H1 (cell line): ENCODE measurements at regions not wholly inside any gene's neighbourhood (a gene's known extent, or its start where the extent isn't known, plus 50 kb on each side); places are given as distances from the start of the nearest gene placed in this dataset.

ENCODE experiments used
- CTCF ChIA-PET: fragments of 300-600 bp; sonication (Branson Sonifier 250); formaldehyde crosslinking; loops from one replicate; lab custom pipeline; 2021; ENCODE audit not compliant: partially characterized antibody; lab: Charles Lee
- POLR2A ChIA-PET: fragments of 300-600 bp; sonication (Branson Sonifier 250); formaldehyde crosslinking; loops from one replicate; lab custom pipeline; 2021; ENCODE audit warnings: inconsistent platforms; ENCODE audit not compliant: partially characterized antibody; lab: Charles Lee
- DNase-seq, 2 experiments: peaks; one replicate each; pipeline versions ENCODE4 v3.0.0 to v3.0.0-alpha.2; 2010 to 2022; ENCODE audit warnings: low spot score in 2 of 2, low read depth in 1 of 2, mixed read lengths in 1 of 2
- FAIRE-seq: peaks from 2 replicates; lab custom pipeline; 2011; peaks lifted over from hg19 to GRCh38; lab: Jason Lieb, UNC
- H2AFZ ChIP-seq: 2 replicates; pipeline ENCODE4 v1.8.1; 2012; ENCODE audit warnings: low read length, inconsistent platforms
- H2AK5ac ChIP-seq: 2 replicates; pipeline ENCODE4 v1.6.1; 2013; ENCODE audit warnings: low read depth, low read length
- H2BK120ac ChIP-seq: replicated peaks from 2 replicates; pipeline ENCODE3; 2013; ENCODE audit warnings: low read depth, low read length, inconsistent platforms
- H2BK12ac ChIP-seq: 2 replicates; pipeline ENCODE4 v1.6.1; 2013; ENCODE audit warnings: low read depth, low read length
- H2BK15ac ChIP-seq: 2 replicates; pipeline ENCODE4 v1.6.1; 2013; ENCODE audit warnings: low read length
- H2BK20ac ChIP-seq: 2 replicates; pipeline ENCODE4 v1.6.1; 2013; ENCODE audit warnings: low read length
- H2BK5ac ChIP-seq: 2 replicates; pipeline ENCODE4 v1.6.1; 2013; ENCODE audit warnings: low read depth, low read length
- H3K14ac ChIP-seq: 2 replicates; pipeline ENCODE4 v1.6.1; 2013; ENCODE audit warnings: inconsistent platforms; ENCODE audit not compliant: insufficient read length
- H3K18ac ChIP-seq: 2 replicates; pipeline ENCODE4 v1.6.1; 2013; ENCODE audit warnings: low read length; ENCODE audit errors: extremely low read depth
- H3K23ac ChIP-seq: 2 replicates; pipeline ENCODE4 v1.6.1; 2013; ENCODE audit warnings: inconsistent platforms; ENCODE audit not compliant: insufficient read length
- H3K23me2 ChIP-seq: 2 replicates; pipeline ENCODE4 v1.6.1; 2013; ENCODE audit warnings: low read depth, low read length
- H3K27ac ChIP-seq: 2 replicates; pipeline ENCODE4 v1.6.1; 2011; ENCODE audit warnings: low read depth, low read length, inconsistent platforms
- H3K27me3 ChIP-seq, 4 experiments: replicated peaks in 1 of 4; 1 replicate in 1 of 4; 2 replicates in 3 of 4; pipeline versions ENCODE4 v1.6.1 to v1.8.1; 2011 to 2013; ENCODE audit warnings: low read length in 3 of 4, mild to moderate bottlenecking in 3 of 4, inconsistent platforms in 2 of 4, mixed read lengths in 2 of 4, moderate library complexity in 1 of 4; ENCODE audit not compliant: control insufficient read depth in 3 of 4, insufficient read depth in 3 of 4; ENCODE audit errors: extremely low read depth in 1 of 4
- H3K36me3 ChIP-seq, 4 experiments: 2 replicates each; pipeline versions ENCODE4 v1.6.1 to v1.8.1; 2011 to 2013; ENCODE audit warnings: mild to moderate bottlenecking in 4 of 4, low read length in 3 of 4, moderate library complexity in 2 of 4, control low read depth in 1 of 4, inconsistent platforms in 1 of 4; ENCODE audit not compliant: insufficient read depth in 4 of 4, control insufficient read depth in 2 of 4
- H3K4ac ChIP-seq: replicated peaks from 2 replicates; pipeline ENCODE3; 2013; ENCODE audit warnings: low read length, low read depth, mixed read lengths, inconsistent platforms; ENCODE audit not compliant: insufficient read length
- H3K4me1 ChIP-seq, 4 experiments: replicated peaks in 1 of 4; 1 replicate in 1 of 4; 2 replicates in 3 of 4; pipeline versions ENCODE4 v1.6.1 to v1.8.1; 2011 to 2013; ENCODE audit warnings: low read length in 3 of 4, inconsistent platforms in 2 of 4, mixed read lengths in 1 of 4; ENCODE audit not compliant: insufficient read depth in 4 of 4, control insufficient read depth in 3 of 4
- H3K4me2 ChIP-seq, 2 experiments: 2 replicates each; pipeline versions ENCODE4 v1.6.1 to v1.8.1; 2011 to 2013; ENCODE audit warnings: low read depth in 2 of 2, low read length in 2 of 2, control low read depth in 1 of 2, inconsistent platforms in 1 of 2, mild to moderate bottlenecking in 1 of 2; ENCODE audit not compliant: insufficient read depth in 1 of 2
- H3K4me3 ChIP-seq, 4 experiments: fragments of 200-600, 300-600 bp in 1 of 4; sonication (generic), shearing (Covaris generic), sonication (Bioruptor Twin) in 1 of 4; 2 replicates each; pipeline versions ENCODE4 v1.5.1 to v1.8.1; 2011 to 2016; ENCODE audit warnings: low read length in 4 of 4, low read depth in 3 of 4, control low read depth in 2 of 4, inconsistent platforms in 2 of 4, mild to moderate bottlenecking in 2 of 4, mixed read lengths in 1 of 4, moderate library complexity in 1 of 4; ENCODE audit not compliant: insufficient read depth in 2 of 4; ENCODE audit errors: extremely low read depth in 1 of 4
- H3K56ac ChIP-seq: replicated peaks from 2 replicates; pipeline ENCODE3; 2013; ENCODE audit warnings: low read depth, mild to moderate bottlenecking, mixed read lengths, low read length, inconsistent platforms; ENCODE audit not compliant: insufficient read length
- H3K79me1 ChIP-seq: 2 replicates; pipeline ENCODE4 v1.6.1; 2013; ENCODE audit warnings: low read depth, low read length, control low read depth
- H3K79me2 ChIP-seq, 2 experiments: 2 replicates each; pipeline versions ENCODE4 v1.6.1 to v1.8.1; 2012 to 2013; ENCODE audit warnings: low read length in 2 of 2, mild to moderate bottlenecking in 2 of 2, inconsistent platforms in 1 of 2; ENCODE audit not compliant: insufficient read depth in 2 of 2, control insufficient read depth in 1 of 2
- H3K9ac ChIP-seq, 4 experiments: replicated peaks in 1 of 4; 1 replicate in 1 of 4; 2 replicates in 3 of 4; pipeline versions ENCODE4 v1.6.1 to v1.8.1; 2011 to 2013; ENCODE audit warnings: low read depth in 3 of 4, low read length in 3 of 4, control low read depth in 2 of 4, mild to moderate bottlenecking in 2 of 4, moderate library complexity in 2 of 4, inconsistent platforms in 1 of 4; ENCODE audit errors: extremely low read depth in 1 of 4
- H3K9me3 ChIP-seq, 2 experiments: 2 replicates each; pipeline versions ENCODE4 v1.6.1 to v1.8.1; 2012 to 2013; ENCODE audit warnings: mild to moderate bottlenecking in 2 of 2, moderate library complexity in 2 of 2, control low read depth in 1 of 2, inconsistent platforms in 1 of 2, low read depth in 1 of 2, low read length in 1 of 2, mixed read lengths in 1 of 2; ENCODE audit not compliant: insufficient read depth in 2 of 2
- H4K20me1 ChIP-seq, 2 experiments: replicated peaks in 1 of 2; 2 replicates each; pipeline versions ENCODE3 to v1.8.1; 2011 to 2013; ENCODE audit warnings: inconsistent platforms in 2 of 2, low read length in 2 of 2, mild to moderate bottlenecking in 1 of 2; ENCODE audit not compliant: insufficient read depth in 2 of 2, control insufficient read depth in 1 of 2
- H4K5ac ChIP-seq: 2 replicates; pipeline ENCODE4 v1.6.1; 2013; ENCODE audit warnings: low read length, low read depth, mixed read lengths, inconsistent platforms; ENCODE audit not compliant: insufficient read length
- H4K8ac ChIP-seq: 2 replicates; pipeline ENCODE4 v1.8.0; 2013; ENCODE audit warnings: mild to moderate bottlenecking, moderate library complexity, low read length, inconsistent platforms; ENCODE audit not compliant: insufficient read depth; ENCODE audit errors: extremely low read depth
- H4K91ac ChIP-seq: replicated peaks from 2 replicates; pipeline ENCODE3; 2013; ENCODE audit warnings: low read length, mixed read lengths, inconsistent platforms; ENCODE audit not compliant: insufficient read length
- CTCF ChIP-seq, 3 experiments: IDR thresholded peaks; 1 replicate in 2 of 3; 2 replicates in 1 of 3; pipeline versions ENCODE4 v1.5.1 to v1.6.1; 2011; ENCODE audit warnings: low read length in 3 of 3, mild to moderate bottlenecking in 3 of 3, inconsistent platforms in 2 of 3, low read depth in 1 of 3, moderate library complexity in 1 of 3; ENCODE audit not compliant: insufficient read depth in 1 of 3; ENCODE audit errors: control extremely low read depth in 1 of 3
- SRF ChIP-seq: IDR thresholded peaks from 2 replicates; pipeline ENCODE4 v1.6.1; 2011; ENCODE audit warnings: mild to moderate bottlenecking, low read depth, low read length, moderate library complexity

- Histone ChIP-seq H3K27me3 (no peaks in the 10 kb centered on the region), H3K9me3 (no peaks in the 10 kb centered on the region), H3K27ac (no peak overlapping the region), H2BK15ac (no peak overlapping the region), H3K4me2 (no peak overlapping the region), H4K91ac (no peak overlapping the region), H2BK20ac (no peak overlapping the region), H3K4me1 (no peaks in the 10 kb centered on the region), H4K20me1 (no peaks in the 10 kb centered on the region), H3K23ac (no peak overlapping the region), H2BK12ac (no peak overlapping the region), H3K14ac (no peak overlapping the region), H3K4me3 (no peak overlapping the region), H4K5ac (no peak overlapping the region), H3K56ac (no peak overlapping the region), H4K8ac (no peak overlapping the region), H2AFZ (peak overlapping the region; percentile 34; the same call in 1 of the 2 replicates), H3K9ac (no peak overlapping the region), H3K79me2 (no peaks in the 10 kb centered on the region), H3K4ac (no peak overlapping the region), H2BK5ac (no peak overlapping the region)
- CTCF ChIA-PET, result interaction anchor here (0.8 to 1.7 kb wide), 4 partner anchors 13 to 76 kb away, joined by 3 to 7 read pairs (median 3); no protein-coding TSS in a partner anchor
- FAIRE-seq, result no peak
- DNase-seq, result no peak
- TF ChIP-seq SRF, result no peak
- TF ChIP-seq CTCF (IDR thresholded peaks at IDR 0.05; ENCODE audit: control extremely low read depth in 1 of 3, insufficient read depth in 1 of 3, low read depth in 1 of 3, low read length in 3 of 3), result peak; percentile 16 to 35 (median 19)
- TF ChIP-seq, all 59 proteins: peak for 1
- Histone ChIP-seq H3K23me2 (no peaks in the 10 kb centered on the region), H3K18ac (no peak overlapping the region), H3K36me3 (no peaks in the 10 kb centered on the region), H2BK120ac (no peak overlapping the region), H3K79me1 (no peaks in the 10 kb centered on the region), H2AK5ac (no peak overlapping the region)
- POLR2A ChIA-PET, result no interaction called here
Observed at GRCh38 chr2:154603682-154604081, 94.8 kb upstream of the KCNJ3 start.
